HepG2 (cell line): ENCODE measurements at regions not wholly inside any gene's neighbourhood (a gene's known extent, or its start where the extent isn't known, plus 50 kb on each side); places are given as distances from the start of the nearest gene placed in this dataset.
A peak's percentile ranks its signal among the peaks of the same experiment; 100 is the strongest.

Experiments used
- ATAC-seq: fragments of 200-7000 bp; cut with Tn5 transposase; 3 replicates; pipeline ENCODE4 v1.9.1; 2020; ENCODE audit warnings: mild to moderate bottlenecking, moderate library complexity
- BruUV-seq: library from RNA; stranded (reverse); fragments of 400-500 nt; replicated peaks from 2 replicates; lab custom pipeline; 2021; lab: Mats Ljungman, UMichigan
- CTCF ChIA-PET: fragments of 300-600 bp; formaldehyde crosslinking; extraction: SDS; loops from one replicate; lab custom pipeline; 2021; ENCODE audit warnings: low total read pairs, inconsistent platforms, low intra/inter-chr PET ratio; lab: Yijun Ruan, JAX
- POLR2A ChIA-PET: fragments of 350-600 bp; sonication (Branson Sonifier 250); formaldehyde crosslinking; loops from one replicate; lab custom pipeline; 2020; ENCODE audit warnings: antibody characterized with exemption, inconsistent platforms; lab: Yijun Ruan, JAX
- DNase-seq: peaks from one replicate; pipeline ENCODE4 v3.0.0-alpha.2; 2015; ENCODE audit warnings: low spot score
- FAIRE-seq: peaks from 3 replicates; lab custom pipeline; 2011; peaks lifted over from hg19 to GRCh38; lab: Jason Lieb, UNC
- H2AFZ ChIP-seq: one replicate; pipeline ENCODE4 v1.6.1; 2011; ENCODE audit warnings: low read length, inconsistent platforms
- H3K27ac ChIP-seq: fragments of 300-600 bp; 3 replicates; pipeline ENCODE4 v1.8.0; 2011; ENCODE audit warnings: mixed run types, mild to moderate bottlenecking, mixed read lengths, low read length, inconsistent platforms; ENCODE audit not compliant: insufficient read depth; ENCODE audit errors: extremely low read length
- H3K27me3 ChIP-seq, 2 experiments: fragments of 200-600 bp in 1 of 2; 2 replicates in 1 of 2; 3 replicates in 1 of 2; pipeline versions ENCODE4 v1.6.0 to v1.8.0; 2011; ENCODE audit warnings: low read length in 2 of 2, mild to moderate bottlenecking in 2 of 2, moderate library complexity in 2 of 2, inconsistent platforms in 1 of 2; ENCODE audit not compliant: insufficient read depth in 2 of 2, control insufficient read depth in 1 of 2
- H3K36me3 ChIP-seq, 2 experiments: fragments of 200-600 bp in 1 of 2; replicated peaks in 1 of 2; 2 replicates in 1 of 2; 3 replicates in 1 of 2; pipeline versions ENCODE4 v1.5.1 to v1.8.0; 2011; ENCODE audit warnings: low read length in 2 of 2, inconsistent platforms in 1 of 2; ENCODE audit not compliant: insufficient read depth in 2 of 2, control insufficient read depth in 1 of 2
- H3K4me1 ChIP-seq: 2 replicates; pipeline ENCODE4 v1.5.1; 2012; ENCODE audit warnings: low read length, inconsistent platforms; ENCODE audit not compliant: insufficient read depth
- H3K4me2 ChIP-seq: 2 replicates; pipeline ENCODE4 v1.6.0; 2011; ENCODE audit warnings: low read depth, low read length, inconsistent platforms
- H3K4me3 ChIP-seq, 3 experiments: fragments of 200-600 bp in 1 of 3; sonication (generic), shearing (Covaris generic) in 1 of 3; replicated peaks in 1 of 3; 2 replicates each; pipeline ENCODE4 v1.5.1; 2011 to 2016; ENCODE audit warnings: low read length in 3 of 3, inconsistent platforms in 2 of 3, low read depth in 2 of 3, mild to moderate bottlenecking in 2 of 3, control low read depth in 1 of 3, mixed read lengths in 1 of 3; ENCODE audit not compliant: insufficient read depth in 1 of 3
- H3K79me2 ChIP-seq: one replicate; pipeline ENCODE4 v1.6.1; 2011; ENCODE audit warnings: low read length, inconsistent platforms; ENCODE audit not compliant: insufficient read depth
- H3K9ac ChIP-seq: 2 replicates; pipeline ENCODE4 v1.6.0; 2011; ENCODE audit warnings: mild to moderate bottlenecking, low read depth, low read length, inconsistent platforms; ENCODE audit not compliant: insufficient read depth
- H3K9me3 ChIP-seq: 2 replicates; pipeline ENCODE4 v1.5.1; 2012; ENCODE audit warnings: mild to moderate bottlenecking, low read length
- H4K20me1 ChIP-seq: 2 replicates; pipeline ENCODE4 v1.6.0; 2011; ENCODE audit warnings: inconsistent platforms, mild to moderate bottlenecking, low read length, moderate library complexity; ENCODE audit not compliant: insufficient read depth
- POLR2AphosphoS5 ChIP-seq: IDR thresholded peaks from 2 replicates; pipeline ENCODE4 v1.6.1; 2012; ENCODE audit warnings: low read depth, low read length
- ZBTB20 ChIP-seq: sonication (generic); formaldehyde crosslinking; IDR thresholded peaks from 2 replicates; pipeline ENCODE4 v1.8.1; 2023; ENCODE audit warnings: missing genetic modification reagents, low read depth, mild to moderate bottlenecking, borderline replicate concordance
- WGBS: methylation state at CpG from one replicate; pipeline ENCODE4 v1.1.6; 2017; ENCODE audit warnings: low lambda C conversion rate; 5-methylcytosine and 5-hydroxymethylcytosine counted together
- in situ Hi-C: cut with HindIII; loops from 2 replicates; pipeline ENCODE4 v1.10.0; 2017; ENCODE audit warnings: low pct_unique_long_range_greater_than_20kb; ENCODE audit not compliant: extremely low pct_ligation_motif_present
- intact Hi-C: fragments of 100-400 bp; cut with micrococcal nuclease; formaldehyde crosslinking; loops from one replicate; pipeline ENCODE4 v1.10.0; 2022; ENCODE audit not compliant: unreplicated experiment
- TF ChIP-seq, protein P1 (sequence below): sonication (generic); formaldehyde crosslinking; IDR thresholded peaks from 2 replicates; pipeline ENCODE4 v1.4.0; 2020; ENCODE audit warnings: mild to moderate bottlenecking, missing genetic modification reagents

DNA sequence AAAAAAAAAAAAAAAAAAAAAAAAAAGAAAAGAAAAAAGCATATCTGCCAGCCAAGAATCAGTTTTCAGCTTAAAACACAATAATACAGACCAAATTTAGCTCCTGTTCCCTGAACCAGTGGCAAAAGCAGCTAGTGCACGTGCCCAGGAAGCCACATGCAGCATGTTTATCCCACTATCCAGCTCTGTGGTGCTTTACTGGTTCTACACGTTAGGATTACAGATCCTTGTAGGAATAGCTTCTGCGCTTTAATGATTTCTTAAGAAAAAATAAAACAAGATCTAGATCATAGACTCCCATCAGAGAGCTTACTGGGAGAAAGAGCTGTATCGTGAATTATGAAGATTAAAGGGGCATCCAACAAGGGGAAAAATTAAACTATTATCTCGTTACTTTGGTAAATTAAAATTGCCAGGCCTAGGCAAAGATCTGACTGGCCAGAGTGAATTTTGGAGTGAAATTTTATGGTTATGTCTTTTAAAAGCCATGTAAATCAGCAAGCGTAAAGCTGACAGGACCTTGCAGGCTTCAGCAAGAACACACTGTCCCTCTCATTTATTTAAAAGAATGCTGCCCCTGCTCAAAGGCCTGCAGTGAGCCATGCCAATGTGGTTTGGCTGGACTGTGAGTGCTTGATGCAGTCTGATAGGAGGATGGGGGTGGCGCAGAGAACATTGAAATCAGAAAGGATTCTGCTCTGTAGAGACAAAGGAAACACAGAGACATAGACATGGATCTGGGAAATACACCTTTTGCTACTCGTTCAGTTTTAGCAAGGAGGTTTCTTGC is 177.3 kb upstream of the PHYHIPL start:
- WGBS: 94% methylated on average over 8 of the region's 8 CpGs
- ChIA-PET CTCF (no interaction called here), POLR2A (interaction anchor here (0.7 to 1.4 kb wide), 4 partner anchors 9 to 177 kb away, joined by 3 to 4 read pairs (median 4); partner anchors contain the start of gene PHYHIPL)
- Histone ChIP-seq H3K27me3 (no peaks in the 10 kb centered on the region), H3K9me3 (no peaks in the 10 kb centered on the region)
- TF ChIP-seq, protein P1, sequence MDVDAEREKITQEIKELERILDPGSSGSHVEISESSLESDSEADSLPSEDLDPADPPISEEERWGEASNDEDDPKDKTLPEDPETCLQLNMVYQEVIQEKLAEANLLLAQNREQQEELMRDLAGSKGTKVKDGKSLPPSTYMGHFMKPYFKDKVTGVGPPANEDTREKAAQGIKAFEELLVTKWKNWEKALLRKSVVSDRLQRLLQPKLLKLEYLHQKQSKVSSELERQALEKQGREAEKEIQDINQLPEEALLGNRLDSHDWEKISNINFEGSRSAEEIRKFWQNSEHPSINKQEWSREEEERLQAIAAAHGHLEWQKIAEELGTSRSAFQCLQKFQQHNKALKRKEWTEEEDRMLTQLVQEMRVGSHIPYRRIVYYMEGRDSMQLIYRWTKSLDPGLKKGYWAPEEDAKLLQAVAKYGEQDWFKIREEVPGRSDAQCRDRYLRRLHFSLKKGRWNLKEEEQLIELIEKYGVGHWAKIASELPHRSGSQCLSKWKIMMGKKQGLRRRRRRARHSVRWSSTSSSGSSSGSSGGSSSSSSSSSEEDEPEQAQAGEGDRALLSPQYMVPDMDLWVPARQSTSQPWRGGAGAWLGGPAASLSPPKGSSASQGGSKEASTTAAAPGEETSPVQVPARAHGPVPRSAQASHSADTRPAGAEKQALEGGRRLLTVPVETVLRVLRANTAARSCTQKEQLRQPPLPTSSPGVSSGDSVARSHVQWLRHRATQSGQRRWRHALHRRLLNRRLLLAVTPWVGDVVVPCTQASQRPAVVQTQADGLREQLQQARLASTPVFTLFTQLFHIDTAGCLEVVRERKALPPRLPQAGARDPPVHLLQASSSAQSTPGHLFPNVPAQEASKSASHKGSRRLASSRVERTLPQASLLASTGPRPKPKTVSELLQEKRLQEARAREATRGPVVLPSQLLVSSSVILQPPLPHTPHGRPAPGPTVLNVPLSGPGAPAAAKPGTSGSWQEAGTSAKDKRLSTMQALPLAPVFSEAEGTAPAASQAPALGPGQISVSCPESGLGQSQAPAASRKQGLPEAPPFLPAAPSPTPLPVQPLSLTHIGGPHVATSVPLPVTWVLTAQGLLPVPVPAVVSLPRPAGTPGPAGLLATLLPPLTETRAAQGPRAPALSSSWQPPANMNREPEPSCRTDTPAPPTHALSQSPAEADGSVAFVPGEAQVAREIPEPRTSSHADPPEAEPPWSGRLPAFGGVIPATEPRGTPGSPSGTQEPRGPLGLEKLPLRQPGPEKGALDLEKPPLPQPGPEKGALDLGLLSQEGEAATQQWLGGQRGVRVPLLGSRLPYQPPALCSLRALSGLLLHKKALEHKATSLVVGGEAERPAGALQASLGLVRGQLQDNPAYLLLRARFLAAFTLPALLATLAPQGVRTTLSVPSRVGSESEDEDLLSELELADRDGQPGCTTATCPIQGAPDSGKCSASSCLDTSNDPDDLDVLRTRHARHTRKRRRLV (CRISPR knock-in tag): no peak
- TF ChIP-seq POLR2AphosphoS5 (no peak), ZBTB20 (no peak)
- TF ChIP-seq, all 625 proteins: peak for 0
- Histone ChIP-seq H3K9ac (no peak overlapping the region), H3K4me3 (no peak overlapping the region), H3K79me2 (no peaks in the 10 kb centered on the region), H2AFZ (peak overlapping the region; percentile 15), H3K27ac (no peak overlapping the region), H3K36me3 (no peaks in the 10 kb centered on the region), H3K4me1 (peaks cover 92% of the 10 kb centered on the region), H4K20me1 (no peaks in the 10 kb centered on the region), H3K4me2 (no peak overlapping the region)
- ATAC-seq (no peak), DNase-seq (no peak), FAIRE-seq (no peak)
- in situ Hi-C loops (no loop called here), intact Hi-C loops (no loop called here)
- BruUV-seq: no TSS peak
